Liver (tissue), 3 donors: ENCODE measurements at regions not wholly inside any gene's neighbourhood (a gene's known extent, or its start where the extent isn't known, plus 50 kb on each side); places are given as distances from the start of the nearest gene placed in this dataset.

ENCODE experiments used
- CTCF ChIP-seq: fragments of 150-350 bp; IDR thresholded peaks from 2 replicates; pipeline ENCODE4 v1.5.1; 2017; ENCODE audit warnings: improper control_type of control experiment, low read depth, low read length; ENCODE audit not compliant: missing input control
- NR2F2 ChIP-seq: IDR thresholded peaks from 2 replicates; pipeline ENCODE4 v1.6.1; 2016; ENCODE audit warnings: antibody characterized with exemption
- donor health status: healthy.
- donor health status: healthy.

- no peak for TF ChIP-seq NR2F2
- no peak for TF ChIP-seq CTCF
These were observed 337.4 kb downstream of the NUAK1 start for GRCh38 chr12:105801351-105801750.
